OCI-LY1 (cell line): ENCODE measurements at regions not wholly inside any gene's neighbourhood (a gene's known extent, or its start where the extent isn't known, plus 50 kb on each side); places are given as distances from the start of the nearest gene placed in this dataset.

ENCODE experiments used
- H2AFZ ChIP-seq: fragments of 200-600 bp; sonication (generic), shearing (Covaris generic); 2 replicates; pipeline ENCODE4 v1.6.0; 2014; ENCODE audit warnings: antibody characterized with exemption, mild to moderate bottlenecking, low read length
- H3F3A ChIP-seq: fragments of 200-600 bp; sonication (generic), shearing (Covaris generic); 2 replicates; pipeline ENCODE4 v1.6.0; 2014; ENCODE audit warnings: mild to moderate bottlenecking, antibody characterized with exemption, low read length, moderate library complexity; ENCODE audit not compliant: insufficient read depth
- H3K27ac ChIP-seq: fragments of 200-600 bp; sonication (generic); 2 replicates; pipeline ENCODE4 v1.5.1; 2014; ENCODE audit warnings: low read length, mixed run types, mild to moderate bottlenecking, low read depth; ENCODE audit not compliant: poor library complexity, severe bottlenecking
- H3K27me3 ChIP-seq: fragments of 200-600 bp; sonication (generic); 2 replicates; pipeline ENCODE4 v1.6.0; 2014; ENCODE audit warnings: antibody characterized with exemption, mild to moderate bottlenecking, low read length, moderate library complexity; ENCODE audit not compliant: insufficient read depth
- H3K36me3 ChIP-seq: fragments of 200-600 bp; sonication (generic); 2 replicates; pipeline ENCODE4 v1.6.1; 2014; ENCODE audit warnings: mild to moderate bottlenecking, antibody characterized with exemption, low read length, moderate library complexity, mixed read lengths; ENCODE audit not compliant: insufficient read depth
- H3K4me1 ChIP-seq: fragments of 200-600 bp; sonication (generic); 2 replicates; pipeline ENCODE4 v1.5.1; 2014; ENCODE audit warnings: mild to moderate bottlenecking, low read length, moderate library complexity; ENCODE audit not compliant: insufficient read depth, severe bottlenecking
- H3K4me2 ChIP-seq: fragments of 200-600 bp; sonication (generic), shearing (Covaris generic); 2 replicates; pipeline ENCODE4 v1.6.1; 2014; ENCODE audit warnings: low read length
- H3K4me3 ChIP-seq: fragments of 200-600 bp; sonication (generic); 2 replicates; pipeline ENCODE4 v1.5.1; 2014; ENCODE audit warnings: low read length, low read depth, mild to moderate bottlenecking, mixed read lengths; ENCODE audit not compliant: poor library complexity, severe bottlenecking
- H3K79me2 ChIP-seq: fragments of 200-600 bp; shearing (Covaris generic); 2 replicates; pipeline ENCODE4 v1.6.1; 2016; ENCODE audit warnings: mixed run types, low read length, mixed read lengths; ENCODE audit not compliant: insufficient read depth
- H3K9ac ChIP-seq: fragments of 200-600 bp; sonication (generic), shearing (Covaris generic); 2 replicates; pipeline ENCODE4 v1.6.1; 2014; ENCODE audit warnings: mild to moderate bottlenecking, low read length, mixed read lengths
- H3K9me2 ChIP-seq: fragments of 200-600 bp; sonication (generic), shearing (Covaris generic); 2 replicates; pipeline ENCODE4 v1.6.1; 2014; ENCODE audit warnings: low read depth, mild to moderate bottlenecking, low read length, mixed read lengths
- H3K9me3 ChIP-seq: fragments of 200-600 bp; shearing (Covaris generic); 2 replicates; pipeline ENCODE4 v1.6.1; 2014; ENCODE audit warnings: low read length, mixed read lengths
- H4K20me1 ChIP-seq: fragments of 200-600 bp; sonication (generic), shearing (Covaris generic); 2 replicates; pipeline ENCODE4 v1.6.0; 2016; ENCODE audit warnings: mild to moderate bottlenecking, low read length; ENCODE audit not compliant: insufficient read depth
- CTCF ChIP-seq: fragments of 200-600 bp; sonication (generic), shearing (Covaris generic); IDR thresholded peaks from 2 replicates; pipeline ENCODE4 v1.5.1; 2017; ENCODE audit warnings: mild to moderate bottlenecking, antibody characterized with exemption, low read length, moderate library complexity, mixed read lengths
- EZH2 ChIP-seq: fragments of 200-600 bp; sonication (generic), shearing (Covaris generic); IDR thresholded peaks from 2 replicates; pipeline ENCODE4 v1.8.0; 2017; ENCODE audit warnings: borderline replicate concordance, mixed run types, mild to moderate bottlenecking, antibody characterized with exemption, low read length, moderate library complexity, mixed read lengths

GRCh38 chrX:69089203-69089602 is 76.0 kb downstream of the PJA1 start:
- H3K4me3 ChIP-seq = no peak overlapping the region
- H3K9me2 ChIP-seq = no peaks in the 10 kb centered on the region
- H3F3A ChIP-seq = no peaks in the 10 kb centered on the region
- no peak overlapping the region for H3K4me2 ChIP-seq
- H3K27me3 ChIP-seq = no peaks in the 10 kb centered on the region
- no peaks in the 10 kb centered on the region for H3K36me3 ChIP-seq
- H3K79me2 ChIP-seq = no peaks in the 10 kb centered on the region
- H3K9ac ChIP-seq = no peak overlapping the region
- TF ChIP-seq EZH2 (no peak), CTCF (no peak)
- no peaks in the 10 kb centered on the region for H3K4me1 ChIP-seq
- no peaks in the 10 kb centered on the region for H4K20me1 ChIP-seq
- H2AFZ ChIP-seq = no peak overlapping the region
- no peaks in the 10 kb centered on the region for H3K9me3 ChIP-seq
- no peak overlapping the region for H3K27ac ChIP-seq

DNA sequence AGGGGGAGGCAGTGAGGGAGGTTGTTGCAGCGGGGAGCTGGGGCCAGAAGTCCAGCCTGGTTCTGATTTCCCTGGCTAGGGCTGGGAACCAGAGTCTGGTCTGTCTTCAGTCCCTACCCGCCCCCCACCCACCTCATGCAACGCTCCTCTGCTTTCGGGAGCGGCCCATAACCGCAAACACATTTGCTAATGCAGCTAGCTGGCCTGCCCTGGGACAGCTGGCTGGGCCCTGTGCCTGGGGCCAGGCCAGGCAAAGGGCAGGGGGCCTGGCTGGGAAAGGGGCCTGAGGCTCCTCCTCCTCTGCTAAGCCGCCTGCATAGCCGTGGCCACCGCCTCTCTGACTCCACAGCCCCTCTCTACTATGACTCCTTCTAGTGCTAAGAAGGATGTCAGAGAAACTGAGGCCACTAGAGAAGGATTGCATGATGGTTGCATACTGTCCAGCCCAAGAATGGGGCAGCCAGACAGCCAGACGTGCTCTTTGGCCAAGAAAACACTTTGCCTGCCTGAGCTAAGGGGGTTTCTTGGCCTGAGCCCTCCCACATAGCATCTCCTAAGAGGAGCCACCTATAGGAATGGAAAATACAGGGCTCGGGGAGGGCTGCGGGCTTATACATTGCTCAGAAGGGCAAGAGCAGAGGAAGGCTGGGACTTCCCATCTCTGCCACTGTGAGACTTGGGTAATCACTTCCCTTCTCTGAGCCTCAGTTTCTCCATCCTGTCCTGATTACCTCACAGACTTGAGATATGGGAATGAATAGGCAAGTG is 76.9 kb downstream of the PJA1 start:
- no peak overlapping the region for H2AFZ ChIP-seq
- no peak overlapping the region for H3K4me3 ChIP-seq

GRCh38 chrX:69085826-69086225 is 79.4 kb downstream of the PJA1 start:
- Histone ChIP-seq H3K36me3 (no peaks in the 10 kb centered on the region), H3K9me2 (no peaks in the 10 kb centered on the region), H4K20me1 (no peaks in the 10 kb centered on the region), H3F3A (no peaks in the 10 kb centered on the region), H3K4me1 (no peaks in the 10 kb centered on the region), H3K9ac (no peak overlapping the region), H3K4me2 (no peak overlapping the region), H2AFZ (no peak overlapping the region), H3K27ac (no peak overlapping the region), H3K27me3 (no peaks in the 10 kb centered on the region), H3K9me3 (no peaks in the 10 kb centered on the region), H3K79me2 (no peaks in the 10 kb centered on the region), H3K4me3 (no peak overlapping the region)
- no peak for TF ChIP-seq EZH2
- TF ChIP-seq CTCF = no peak

More for the DNA sequence above, 76.9 kb downstream of the PJA1 start:
- no peak overlapping the region for H3K9ac ChIP-seq
- no peaks in the 10 kb centered on the region for H3K79me2 ChIP-seq
- H3K4me2 ChIP-seq = no peak overlapping the region
- no peaks in the 10 kb centered on the region for H3K36me3 ChIP-seq
- no peaks in the 10 kb centered on the region for H4K20me1 ChIP-seq
- H3K27me3 ChIP-seq = no peaks in the 10 kb centered on the region
- H3K9me3 ChIP-seq = no peaks in the 10 kb centered on the region
- no peak overlapping the region for H3K27ac ChIP-seq
- no peaks in the 10 kb centered on the region for H3F3A ChIP-seq
- no peaks in the 10 kb centered on the region for H3K4me1 ChIP-seq
- TF ChIP-seq EZH2 (no peak), CTCF (no peak)
- no peaks in the 10 kb centered on the region for H3K9me2 ChIP-seq
